NOMO-1 treated with dmso at 0.1 percent for 144 hours (cell line): ENCODE measurements at regions not wholly inside any gene's neighbourhood (a gene's known extent, or its start where the extent isn't known, plus 50 kb on each side); places are given as distances from the start of the nearest gene placed in this dataset.
A peak's percentile ranks its signal among the peaks of the same experiment; 100 is the strongest.
"Not testable (repeated sequence)": the region's sequence is repeated elsewhere in the genome, so short reads cannot be mapped to it uniquely, and the experiment has no call there.

ENCODE experiments used
- DNase-seq: peaks from one replicate; lab custom pipeline; 2025; ENCODE audit not compliant: unreplicated experiment; lab: John Stamatoyannopoulos, UW

GRCh38 chr6:28794175-28795002, 129.4 kb downstream of the TRIM27 start:
- peak; percentile 13 for DNase-seq

- not testable (repeated sequence) for DNase-seq
Observed at GRCh38 chr6:28800647-28801046, 123.1 kb downstream of the TRIM27 start.

GRCh38 chr6:28802417-28803336, 121.1 kb downstream of the TRIM27 start:
- DNase-seq = no peak

- no peak for DNase-seq
Observed at GRCh38 chr6:28803337-28803709, 120.5 kb downstream of the TRIM27 start.

GRCh38 chr6:28807682-28808280, 116.0 kb downstream of the TRIM27 start:
- no peak for DNase-seq

GRCh38 chr6:28808383-28808782, 115.4 kb downstream of the TRIM27 start:
- no peak for DNase-seq

GRCh38 chr6:28809947-28810658, 113.7 kb downstream of the TRIM27 start:
- DNase-seq = no peak

- DNase-seq = no peak
Observed at GRCh38 chr6:28810659-28811053, 113.1 kb downstream of the TRIM27 start.

- no peak for DNase-seq
Observed at GRCh38 chr6:28811873-28812272, 111.9 kb downstream of the TRIM27 start.

- DNase-seq = no peak
Observed at GRCh38 chr6:28812778-28813569, 110.8 kb downstream of the TRIM27 start.

GRCh38 chr6:28814032-28814976, 109.5 kb downstream of the TRIM27 start:
- DNase-seq = no peak

GRCh38 chr6:28816339-28816908, 107.4 kb downstream of the TRIM27 start:
- DNase-seq = no peak

- no peak for DNase-seq
Observed at GRCh38 chr6:28816909-28817807, 106.6 kb downstream of the TRIM27 start.

GRCh38 chr6:28817808-28818145, 106.0 kb downstream of the TRIM27 start:
- DNase-seq = no peak

GRCh38 chr6:28824793-28825731, 98.7 kb downstream of the TRIM27 start:
- no peak for DNase-seq

GRCh38 chr6:28825732-28826293, 98.0 kb downstream of the TRIM27 start:
- no peak for DNase-seq
